Mucosa of descending colon (tissue), 3 donors: ENCODE measurements at regions not wholly inside any gene's neighbourhood (a gene's known extent, or its start where the extent isn't known, plus 50 kb on each side); places are given as distances from the start of the nearest gene placed in this dataset.
A peak's percentile ranks its signal among the peaks of the same experiment; 100 is the strongest.

Experiments used
- ATAC-seq: fragments of 200-7000 bp; cut with Tn5 transposase; one replicate; pipeline ENCODE4 v1.9.1; 2020; ENCODE audit warnings: mild to moderate bottlenecking, moderate library complexity
- DNase-seq, 3 donors: peaks; one replicate each; pipeline ENCODE4 v3.0.0-alpha.2; 2020
- H3K36me3 ChIP-seq: fragments of 200-600 bp; one replicate; pipeline ENCODE4 v1.8.0; 2021; ENCODE audit warnings: low read depth, mild to moderate bottlenecking
- H3K4me1 ChIP-seq: fragments of 200-600 bp; one replicate; pipeline ENCODE4 v1.8.0; 2021; ENCODE audit warnings: low read depth, mild to moderate bottlenecking
- H3K4me3 ChIP-seq: fragments of 200-600 bp; one replicate; pipeline ENCODE4 v1.8.0; 2021; ENCODE audit warnings: mild to moderate bottlenecking
- H3K9me3 ChIP-seq: fragments of 200-600 bp; one replicate; pipeline ENCODE4 v1.8.0; 2021; ENCODE audit warnings: mild to moderate bottlenecking
- CTCF ChIP-seq: fragments of 200-600 bp; IDR thresholded peaks from one replicate; pipeline ENCODE4 v1.8.0; 2022; ENCODE audit warnings: antibody characterized with exemption, mild to moderate bottlenecking
- intact Hi-C, 2 donors: fragments of 100-400 bp; cut with DNase I in 1 of 2; cut with micrococcal nuclease in 1 of 2; formaldehyde crosslinking; loops; one replicate each; pipeline versions ENCODE4 v1.11.0 to v1.11.1; 2022; cut with DNase I, micrococcal nuclease
- donor health status: DM: no; HTN: no; CAD: no; lungs with moderate emphysema.
- donor health status: DM: no; HTN: no; CAD: no.
- donor health status: DM: no; HTN: yes; CAD: no.

GRCh38 chr2:198916548-198917080 lies 541.1 kb downstream of the SATB2 start:
- Histone ChIP-seq H3K36me3 (no peaks in the 10 kb centered on the region), H3K4me1 (no peaks in the 10 kb centered on the region), H3K4me3 (no peak overlapping the region), H3K9me3 (no peaks in the 10 kb centered on the region)
- ATAC-seq (peak; percentile 73), DNase-seq (peak in 2 of 3 donors; percentile 26 to 27)
- intact Hi-C loops = no loop called here
- no peak for TF ChIP-seq CTCF

GRCh38 chr2:198913394-198914152 lies 544.2 kb downstream of the SATB2 start:
- intact Hi-C loops = no loop called here
- TF ChIP-seq CTCF = no peak
- Histone ChIP-seq H3K4me3 (no peak overlapping the region), H3K4me1 (no peaks in the 10 kb centered on the region), H3K9me3 (no peaks in the 10 kb centered on the region), H3K36me3 (no peaks in the 10 kb centered on the region)
- DNase-seq (no peak), ATAC-seq (peak; percentile 19)

GRCh38 chr2:198909525-198910267 lies 548.0 kb downstream of the SATB2 start:
- no peaks in the 10 kb centered on the region for H3K9me3 ChIP-seq
- no peak for ATAC-seq
- DNase-seq = no peak
- no peaks in the 10 kb centered on the region for H3K36me3 ChIP-seq
- intact Hi-C loops = no loop called here
- no peak for TF ChIP-seq CTCF
- H3K4me1 ChIP-seq = no peaks in the 10 kb centered on the region
- H3K4me3 ChIP-seq = no peak overlapping the region

GRCh38 chr2:198905881-198906612 lies 551.7 kb downstream of the SATB2 start:
- H3K36me3 ChIP-seq = no peaks in the 10 kb centered on the region
- H3K9me3 ChIP-seq = no peaks in the 10 kb centered on the region
- ATAC-seq (no peak), DNase-seq (no peak)
- intact Hi-C loops = no loop called here
- no peak for TF ChIP-seq CTCF
- H3K4me1 ChIP-seq = no peaks in the 10 kb centered on the region
- no peak overlapping the region for H3K4me3 ChIP-seq

- ATAC-seq = no peak
- H3K9me3 ChIP-seq = no peaks in the 10 kb centered on the region
- TF ChIP-seq CTCF = no peak
- intact Hi-C loops = no loop called here
- H3K4me1 ChIP-seq = no peaks in the 10 kb centered on the region
- no peak overlapping the region for H3K4me3 ChIP-seq
- H3K36me3 ChIP-seq = no peaks in the 10 kb centered on the region
- no peak for DNase-seq
Measured at GRCh38 chr2:198901894-198902293, 555.8 kb downstream of the SATB2 start.
